Esophagus muscularis mucosa (tissue), 4 donors: ENCODE measurements at regions not wholly inside any gene's neighbourhood (a gene's known extent, or its start where the extent isn't known, plus 50 kb on each side); places are given as distances from the start of the nearest gene placed in this dataset.

Experiments used
- DNase-seq: peaks from one replicate; pipeline ENCODE4 v3.0.0-alpha.2; 2017; ENCODE audit errors: extremely low spot score
- H3K27ac ChIP-seq, 4 donors: fragments of 200-600 bp; sonication (generic); replicated peaks in 1 of 4; 1 replicate in 3 of 4; 2 replicates in 1 of 4; pipeline ENCODE4 v1.5.1; 2016 to 2019; ENCODE audit warnings: mild to moderate bottlenecking in 1 of 4
- H3K27me3 ChIP-seq, 4 donors: fragments of 200-600 bp; sonication (generic); one replicate each; pipeline versions ENCODE4 v1.5.1 to v1.6.0; 2016 to 2019
- H3K36me3 ChIP-seq, 4 donors: fragments of 200-600 bp; sonication (generic); one replicate each; pipeline ENCODE4 v1.5.1; 2016 to 2019
- H3K4me1 ChIP-seq, 4 donors: fragments of 200-600 bp; sonication (generic); one replicate each; pipeline ENCODE4 v1.5.1; 2016 to 2019
- H3K4me3 ChIP-seq, 4 donors: fragments of 200-600 bp; sonication (generic); 1 replicate in 2 of 4; 2 replicates in 2 of 4; pipeline ENCODE4 v1.5.1; 2016 to 2019; ENCODE audit warnings: mild to moderate bottlenecking in 4 of 4, moderate library complexity in 1 of 4
- H3K9me3 ChIP-seq, 4 donors: fragments of 200-600 bp; sonication (generic); 1 replicate in 3 of 4; 2 replicates in 1 of 4; pipeline ENCODE4 v1.5.1; 2016 to 2019
- CTCF ChIP-seq, 3 experiments: fragments of 200-600 bp in 2 of 3; fragments of 450-650 bp in 1 of 3; sonication (generic) in 2 of 3; IDR thresholded peaks; one replicate each; pipeline ENCODE4 v1.5.1; 2017 to 2019; ENCODE audit warnings: antibody characterized with exemption in 3 of 3, mild to moderate bottlenecking in 2 of 3, moderate library complexity in 1 of 3
- EP300 ChIP-seq: sonication (generic); formaldehyde crosslinking; IDR thresholded peaks from one replicate; pipeline ENCODE4 v1.6.1; 2017; ENCODE audit warnings: antibody characterized with exemption
- POLR2A ChIP-seq: fragments of 450-650 bp; IDR thresholded peaks from one replicate; pipeline ENCODE4 v1.6.1; 2017; ENCODE audit warnings: antibody characterized with exemption, moderate library complexity, mild to moderate bottlenecking, low read depth
- POLR2AphosphoS5 ChIP-seq, 2 donors: sonication (generic); formaldehyde crosslinking; IDR thresholded peaks; one replicate each; pipeline ENCODE4 v1.6.1; 2017; ENCODE audit warnings: antibody characterized with exemption in 2 of 2
- WGBS: methylation state at CpG from one replicate; pipeline ENCODE4 v1.1.5; 2018; 5-methylcytosine and 5-hydroxymethylcytosine counted together
- intact Hi-C: fragments of 100-400 bp; cut with DNase I; formaldehyde crosslinking; loops from one replicate; pipeline ENCODE4 v1.15.1; 2023

GRCh38 chr9:1659363-1659690 lies 355.8 kb upstream of the SMARCA2 start:
- H3K4me3 ChIP-seq: no peak overlapping the region
- no peak for TF ChIP-seq POLR2AphosphoS5 (IDR thresholded peaks at IDR 0.05)
- TF ChIP-seq POLR2A: no peak
- no peak for TF ChIP-seq CTCF (IDR thresholded peaks at IDR 0.05)
- WGBS: 72% methylated on average over 3 of the region's 3 CpGs
- no peak for DNase-seq
- intact Hi-C loops: no loop called here
- no peaks in the 10 kb centered on the region for H3K9me3 ChIP-seq
- H3K4me1 ChIP-seq: no peaks in the 10 kb centered on the region
- no peak overlapping the region for H3K27ac ChIP-seq
- H3K36me3 ChIP-seq: no peaks in the 10 kb centered on the region
- H3K27me3 ChIP-seq: no peaks in the 10 kb centered on the region

GRCh38 chr9:1668441-1668840 lies 346.7 kb upstream of the SMARCA2 start:
- Histone ChIP-seq H3K36me3 (no peaks in the 10 kb centered on the region), H3K9me3 (peaks cover 0 to 10% (median 4%) of the 10 kb centered on the region in 4 donors), H3K27me3 (no peaks in the 10 kb centered on the region), H3K4me1 (no peaks in the 10 kb centered on the region), H3K4me3 (no peak overlapping the region), H3K27ac (no peak overlapping the region)
- 76% methylated on average over 1 of the region's 1 CpG for WGBS
- intact Hi-C loops: no loop called here
- DNase-seq: no peak
- no peak for TF ChIP-seq CTCF (IDR thresholded peaks at IDR 0.05)
- no peak for TF ChIP-seq EP300
- TF ChIP-seq POLR2AphosphoS5 (IDR thresholded peaks at IDR 0.05): no peak

GRCh38 chr9:1673300-1673699 lies 341.8 kb upstream of the SMARCA2 start:
- intact Hi-C loops: no loop called here
- no peak for DNase-seq
- Histone ChIP-seq H3K27me3 (no peaks in the 10 kb centered on the region), H3K36me3 (no peaks in the 10 kb centered on the region), H3K4me1 (no peaks in the 10 kb centered on the region), H3K4me3 (no peak overlapping the region), H3K9me3 (no peaks in the 10 kb centered on the region), H3K27ac (no peak overlapping the region)
- no peak for TF ChIP-seq POLR2A
- no peak for TF ChIP-seq EP300
- no peak for TF ChIP-seq CTCF (IDR thresholded peaks at IDR 0.05)
- no peak for TF ChIP-seq POLR2AphosphoS5 (IDR thresholded peaks at IDR 0.05)

- intact Hi-C loops: no loop called here
- Histone ChIP-seq H3K27ac (no peak overlapping the region), H3K9me3 (no peaks in the 10 kb centered on the region), H3K36me3 (no peaks in the 10 kb centered on the region), H3K4me3 (no peak overlapping the region), H3K4me1 (no peaks in the 10 kb centered on the region), H3K27me3 (no peaks in the 10 kb centered on the region)
- no peak for DNase-seq
- WGBS: 89% methylated on average over 3 of the region's 3 CpGs
- TF ChIP-seq CTCF (IDR thresholded peaks at IDR 0.05) (no peak), POLR2AphosphoS5 (IDR thresholded peaks at IDR 0.05) (no peak), POLR2A (no peak), EP300 (no peak)
These were observed 338.4 kb upstream of the SMARCA2 start for GRCh38 chr9:1676771-1677170.

GRCh38 chr9:1683951-1684350 lies 331.2 kb upstream of the SMARCA2 start:
- no peak for DNase-seq
- H3K9me3 ChIP-seq: no peaks in the 10 kb centered on the region
- 82% methylated on average over 2 of the region's 2 CpGs for WGBS
- intact Hi-C loops: no loop called here
- H3K36me3 ChIP-seq: no peaks in the 10 kb centered on the region
- H3K4me1 ChIP-seq: no peaks in the 10 kb centered on the region
- H3K27me3 ChIP-seq: no peaks in the 10 kb centered on the region
- no peak for TF ChIP-seq POLR2AphosphoS5 (IDR thresholded peaks at IDR 0.05)
- no peak for TF ChIP-seq POLR2A
- no peak for TF ChIP-seq EP300
- no peak for TF ChIP-seq CTCF (IDR thresholded peaks at IDR 0.05)
- H3K27ac ChIP-seq: no peak overlapping the region
- H3K4me3 ChIP-seq: no peak overlapping the region
